GM10248 (cell line): ENCODE measurements at regions not wholly inside any gene's neighbourhood (a gene's known extent, or its start where the extent isn't known, plus 50 kb on each side); places are given as distances from the start of the nearest gene placed in this dataset.

ENCODE experiments used
- CTCF ChIA-PET: fragments of 300-600 bp; sonication (Branson Sonifier 250); formaldehyde crosslinking; extraction: SDS; loops from one replicate; lab custom pipeline; 2021; ENCODE audit warnings: antibody characterized with exemption; lab: Yijun Ruan, JAX
- POLR2A ChIA-PET: fragments of 350-650 bp; sonication (Branson Sonifier 250); formaldehyde crosslinking; extraction: SDS; loops from one replicate; lab custom pipeline; 2020; ENCODE audit warnings: antibody characterized with exemption; lab: Yijun Ruan, JAX
- DNase-seq: peaks from one replicate; pipeline ENCODE4 v3.0.0; 2012; ENCODE audit errors: extremely low spot score
- TF ChIP-seq, protein P1 (sequence below): IDR thresholded peaks from 2 replicates; pipeline ENCODE4 v1.5.1; 2012; ENCODE audit warnings: mild to moderate bottlenecking, low read depth; ENCODE audit errors: extremely low read depth, missing control alignments, control extremely low read depth

GRCh38 chr1:67578397-67579020, 106.5 kb upstream of the GADD45A start:
- DNase-seq: no peak
- ChIA-PET POLR2A (no interaction called here), CTCF (interaction anchor here (0.7 to 2.7 kb wide), 3 partner anchors 17 to 140 kb away, joined by 3 to 11 read pairs (median 3); no protein-coding TSS in a partner anchor)
- TF ChIP-seq, protein P1, sequence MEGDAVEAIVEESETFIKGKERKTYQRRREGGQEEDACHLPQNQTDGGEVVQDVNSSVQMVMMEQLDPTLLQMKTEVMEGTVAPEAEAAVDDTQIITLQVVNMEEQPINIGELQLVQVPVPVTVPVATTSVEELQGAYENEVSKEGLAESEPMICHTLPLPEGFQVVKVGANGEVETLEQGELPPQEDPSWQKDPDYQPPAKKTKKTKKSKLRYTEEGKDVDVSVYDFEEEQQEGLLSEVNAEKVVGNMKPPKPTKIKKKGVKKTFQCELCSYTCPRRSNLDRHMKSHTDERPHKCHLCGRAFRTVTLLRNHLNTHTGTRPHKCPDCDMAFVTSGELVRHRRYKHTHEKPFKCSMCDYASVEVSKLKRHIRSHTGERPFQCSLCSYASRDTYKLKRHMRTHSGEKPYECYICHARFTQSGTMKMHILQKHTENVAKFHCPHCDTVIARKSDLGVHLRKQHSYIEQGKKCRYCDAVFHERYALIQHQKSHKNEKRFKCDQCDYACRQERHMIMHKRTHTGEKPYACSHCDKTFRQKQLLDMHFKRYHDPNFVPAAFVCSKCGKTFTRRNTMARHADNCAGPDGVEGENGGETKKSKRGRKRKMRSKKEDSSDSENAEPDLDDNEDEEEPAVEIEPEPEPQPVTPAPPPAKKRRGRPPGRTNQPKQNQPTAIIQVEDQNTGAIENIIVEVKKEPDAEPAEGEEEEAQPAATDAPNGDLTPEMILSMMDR: no peak

GRCh38 chr1:67579623-67580394, 105.2 kb upstream of the GADD45A start:
- no peak for DNase-seq
- CTCF ChIA-PET: interaction anchor here (0.9 to 2.7 kb wide), 4 partner anchors 8 to 19 kb away, joined by 4 to 11 read pairs (median 6); no protein-coding TSS in a partner anchor
- POLR2A ChIA-PET: no interaction called here
- TF ChIP-seq, protein P1: no peak

DNA sequence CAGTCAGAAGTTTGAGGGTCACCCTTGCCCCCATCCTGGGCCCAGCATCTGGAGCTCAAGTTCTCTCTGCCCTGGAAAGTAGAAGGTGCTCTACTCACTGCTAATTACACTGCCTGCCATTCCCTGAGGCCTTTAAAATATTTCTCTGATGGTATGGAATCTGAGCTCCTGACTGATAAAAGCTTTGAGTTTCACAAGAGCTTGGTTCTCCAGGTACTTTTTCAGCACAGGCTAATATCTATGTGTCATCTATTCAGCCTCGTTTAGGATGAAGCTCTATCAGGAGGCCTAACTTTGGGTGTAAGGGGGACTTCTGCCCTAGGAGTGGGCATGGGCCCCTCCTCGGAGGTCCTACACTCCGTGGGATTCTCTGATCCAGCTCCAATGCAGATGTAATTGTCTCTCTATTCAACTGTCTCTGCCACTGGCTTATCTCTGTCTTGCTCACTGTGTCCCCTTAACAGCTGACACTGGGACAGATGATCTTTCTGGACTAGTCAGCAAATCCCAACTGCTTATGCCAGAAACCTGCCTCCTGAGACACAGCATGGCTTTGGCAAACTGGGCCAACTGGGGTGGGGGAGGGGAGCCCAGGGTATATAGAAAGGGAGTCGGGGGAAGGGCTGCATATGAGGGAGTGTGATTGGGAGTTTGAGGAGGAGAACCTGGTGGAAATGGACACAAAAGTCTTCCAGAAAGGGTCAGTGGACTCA, 104.2 kb upstream of the GADD45A start:
- no peak for DNase-seq
- TF ChIP-seq, protein P1: no peak
- ChIA-PET CTCF (interaction anchor here (0.9 to 2.1 kb wide), 5 partner anchors 9 to 185 kb away, joined by 3 to 6 read pairs (median 4); no protein-coding TSS in a partner anchor), POLR2A (no interaction called here)

DNA sequence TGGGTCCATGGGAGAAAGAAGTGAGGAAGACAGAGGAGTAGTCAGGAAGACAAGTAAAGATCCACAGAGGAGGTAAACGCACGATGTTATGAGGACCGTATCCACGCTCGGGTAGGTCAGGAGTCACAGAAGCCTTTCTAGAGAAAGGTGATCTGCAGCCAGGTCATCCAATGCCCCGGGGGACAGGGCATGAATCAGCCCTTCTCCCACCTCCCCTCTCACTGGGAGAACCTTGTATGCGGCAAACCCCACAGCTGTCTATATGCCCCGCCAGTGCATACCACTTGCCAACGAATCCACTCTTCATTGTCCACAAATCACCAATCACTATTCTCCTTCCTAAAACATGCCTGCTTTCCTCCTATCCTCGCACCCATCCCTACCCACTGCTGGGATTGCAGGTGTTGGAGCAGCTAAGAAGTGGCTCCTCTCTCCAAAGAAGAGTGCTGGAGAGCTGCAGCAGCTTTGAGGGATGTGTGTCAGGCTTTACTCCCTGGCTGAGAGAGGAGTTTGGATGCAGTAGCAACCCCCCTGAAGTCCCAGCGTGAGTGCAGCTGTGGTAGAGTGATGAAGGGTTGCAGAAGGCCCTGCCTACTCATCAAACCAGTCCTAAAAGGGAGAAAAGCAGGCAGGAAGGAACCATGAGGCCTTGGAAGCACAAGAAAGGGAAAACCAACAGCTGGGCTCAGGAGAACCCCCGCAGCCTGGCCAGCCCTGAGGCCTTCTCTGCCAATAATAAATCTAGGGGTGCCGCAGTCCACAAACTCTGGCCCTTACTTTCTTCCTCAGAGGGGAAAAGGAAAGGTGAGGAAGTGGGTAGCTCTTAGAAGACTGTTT, 102.2 kb upstream of the GADD45A start:
- CTCF ChIA-PET: interaction anchor here (0.9 to 1.6 kb wide), 5 partner anchors 10 to 255 kb away, joined by 3 to 4 read pairs (median 3); no protein-coding TSS in a partner anchor
- POLR2A ChIA-PET: no interaction called here
- TF ChIP-seq, protein P1: no peak
- no peak for DNase-seq

DNA sequence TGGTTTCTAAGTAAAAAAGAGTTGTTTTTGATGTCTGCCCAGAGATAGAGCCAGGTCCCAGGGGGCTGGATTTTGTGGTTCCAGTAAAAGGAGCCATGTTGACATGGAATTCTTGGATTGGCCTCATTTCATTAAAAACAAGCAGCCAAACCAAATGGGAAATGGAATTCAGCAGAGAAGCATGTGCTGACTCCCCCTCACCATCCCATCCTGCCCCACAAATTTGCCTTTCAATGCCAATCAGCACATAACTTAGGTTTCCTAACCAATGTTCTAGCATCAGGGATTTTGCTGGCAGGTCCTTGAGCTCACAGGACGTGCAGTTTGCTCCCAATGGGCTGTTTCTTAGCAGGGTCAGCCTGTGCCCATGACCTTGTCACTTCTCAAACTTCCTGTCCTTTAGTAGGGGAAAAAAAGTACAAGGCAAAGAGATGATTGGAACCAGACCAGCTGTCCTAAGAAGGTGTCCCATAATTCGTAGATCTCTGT, 101.5 kb upstream of the GADD45A start:
- ChIA-PET POLR2A (no interaction called here), CTCF (no interaction called here)
- TF ChIP-seq, protein P1: no peak
- no peak for DNase-seq
